GM19324 (cell line): ENCODE measurements at regions not wholly inside any gene's neighbourhood (a gene's known extent, or its start where the extent isn't known, plus 50 kb on each side); places are given as distances from the start of the nearest gene placed in this dataset.

ENCODE experiments used
- ATAC-seq: cut with Tn5 transposase; IDR thresholded peaks from one replicate; pipeline ENCODE4 v1.9.1; 2021; ENCODE audit warnings: mild to moderate bottlenecking, moderate library complexity; ENCODE audit not compliant: unreplicated experiment, low FRiP score

DNA sequence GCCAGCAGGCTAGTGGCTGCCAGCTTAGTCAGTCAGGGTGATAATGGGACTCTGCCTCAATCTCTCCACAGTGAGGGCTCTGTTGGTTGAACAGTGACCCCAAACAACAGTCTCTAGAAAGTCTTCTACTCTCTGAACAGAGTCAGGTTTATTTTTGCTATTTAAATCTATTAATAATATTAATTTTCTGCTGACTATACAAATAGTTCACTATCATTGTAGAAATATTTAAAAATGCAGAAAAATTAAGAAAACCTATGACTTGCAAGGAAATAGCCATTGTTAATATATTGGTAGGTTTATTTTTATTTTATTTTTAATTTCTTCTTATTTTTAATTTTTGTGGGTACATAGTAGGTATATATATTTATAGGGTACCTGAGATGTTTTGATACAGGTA is 67.9 kb upstream of the AADAT start:
- no peak for ATAC-seq

DNA sequence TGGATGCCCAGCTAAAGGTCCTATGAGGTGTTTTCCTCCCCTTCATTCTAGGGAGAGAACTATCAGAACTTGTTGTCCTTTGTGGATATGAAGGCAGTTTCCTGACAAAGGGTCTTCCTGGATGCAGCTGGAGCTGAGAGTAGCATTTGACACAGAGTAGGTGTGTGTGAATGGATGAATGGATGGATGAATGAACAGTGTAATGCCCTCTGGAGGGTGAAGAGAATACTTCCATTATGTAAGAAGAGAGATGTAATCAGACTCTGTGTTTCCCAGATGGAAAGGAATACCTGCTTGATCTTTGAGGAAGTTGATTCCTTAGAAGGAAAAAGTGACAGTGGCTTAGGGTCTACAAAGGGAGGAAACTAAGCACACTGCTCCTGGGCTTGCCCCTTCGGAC is 55.4 kb upstream of the AADAT start:
- ATAC-seq: no peak

DNA sequence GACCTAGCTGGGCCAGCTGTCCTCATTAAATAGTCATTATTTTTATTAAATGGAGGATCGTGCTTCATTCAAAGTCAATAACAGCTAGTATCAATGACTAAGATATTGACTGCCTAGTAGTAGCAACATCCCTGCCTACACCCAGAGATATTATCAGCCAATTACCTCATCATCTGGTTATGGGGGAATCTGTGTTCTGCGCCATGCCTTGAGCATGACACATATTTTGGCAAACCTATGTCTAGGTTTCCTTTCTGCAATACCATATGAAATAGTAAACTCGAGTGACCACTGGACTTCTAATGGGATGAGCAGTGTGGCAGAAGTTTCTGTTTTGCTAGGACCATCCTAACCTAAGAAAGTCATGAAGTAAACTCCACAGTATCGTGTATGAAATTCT is 50.0 kb upstream of the AADAT start:
- ATAC-seq: no peak
